ENCODE measurements at regions not wholly inside any gene's neighbourhood (a gene's known extent, or its start where the extent isn't known, plus 50 kb on each side); places are given as distances from the start of the nearest gene placed in this dataset.

DNA sequence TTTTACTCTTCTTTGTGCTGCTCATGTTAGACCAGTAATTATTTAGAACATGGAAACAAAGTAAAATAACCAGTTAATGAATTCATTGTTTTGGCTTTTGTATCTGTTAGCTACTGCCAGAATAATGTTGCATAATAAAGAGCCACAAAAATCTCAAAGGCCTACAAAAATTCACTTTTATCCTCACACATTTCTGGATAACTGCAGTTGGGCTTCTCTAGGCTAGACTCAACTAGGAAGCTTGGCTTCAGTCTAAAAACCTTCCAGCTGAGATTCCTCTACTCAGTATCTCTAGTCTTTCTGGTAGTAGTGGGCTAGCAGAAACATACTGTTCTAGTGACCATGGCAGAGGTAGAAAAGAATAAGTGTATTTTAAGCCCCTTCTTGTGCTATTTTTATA, 73.0 kb downstream of the FAT4 start:
- Histone ChIP-seq H3K27ac (no peak overlapping the region), H3K27me3 (replicated peaks) (no peaks in the 10 kb centered on the region), H3K4me3 (ENCODE audit: low read depth, low read length) (no peak overlapping the region), H3K36me3 (replicated peaks) (no peaks in the 10 kb centered on the region)
- TF ChIP-seq, protein P1, sequence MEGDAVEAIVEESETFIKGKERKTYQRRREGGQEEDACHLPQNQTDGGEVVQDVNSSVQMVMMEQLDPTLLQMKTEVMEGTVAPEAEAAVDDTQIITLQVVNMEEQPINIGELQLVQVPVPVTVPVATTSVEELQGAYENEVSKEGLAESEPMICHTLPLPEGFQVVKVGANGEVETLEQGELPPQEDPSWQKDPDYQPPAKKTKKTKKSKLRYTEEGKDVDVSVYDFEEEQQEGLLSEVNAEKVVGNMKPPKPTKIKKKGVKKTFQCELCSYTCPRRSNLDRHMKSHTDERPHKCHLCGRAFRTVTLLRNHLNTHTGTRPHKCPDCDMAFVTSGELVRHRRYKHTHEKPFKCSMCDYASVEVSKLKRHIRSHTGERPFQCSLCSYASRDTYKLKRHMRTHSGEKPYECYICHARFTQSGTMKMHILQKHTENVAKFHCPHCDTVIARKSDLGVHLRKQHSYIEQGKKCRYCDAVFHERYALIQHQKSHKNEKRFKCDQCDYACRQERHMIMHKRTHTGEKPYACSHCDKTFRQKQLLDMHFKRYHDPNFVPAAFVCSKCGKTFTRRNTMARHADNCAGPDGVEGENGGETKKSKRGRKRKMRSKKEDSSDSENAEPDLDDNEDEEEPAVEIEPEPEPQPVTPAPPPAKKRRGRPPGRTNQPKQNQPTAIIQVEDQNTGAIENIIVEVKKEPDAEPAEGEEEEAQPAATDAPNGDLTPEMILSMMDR (IDR thresholded peaks at IDR 0.05; ENCODE audit: low read depth, low read length, missing control alignments) = no peak
- no peak for DNase-seq
- in situ Hi-C loops (cut with HindIII; ENCODE audit: low pct_ligation_motif_present, low sequenced_read_pairs) = no loop called here

DNA sequence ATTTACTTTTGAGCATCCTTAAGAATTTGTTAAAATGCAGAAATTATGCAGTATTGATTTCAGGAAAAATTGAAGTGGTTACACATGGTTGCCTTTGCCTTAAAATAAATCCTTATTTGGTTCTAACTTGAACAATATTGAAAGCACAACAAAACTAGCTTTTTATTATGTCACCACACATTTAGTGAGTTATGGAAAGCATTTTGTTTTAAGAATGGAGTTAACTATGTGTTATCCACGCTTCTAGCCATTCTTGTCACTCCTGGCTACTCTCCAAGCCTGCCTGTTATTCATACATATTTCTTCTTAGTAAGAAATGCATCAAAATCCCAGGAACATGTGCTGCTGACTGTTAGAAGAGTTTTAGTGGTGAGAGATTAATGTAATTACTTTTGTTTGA, 73.9 kb downstream of the FAT4 start:
- TF ChIP-seq, protein P1 (IDR thresholded peaks at IDR 0.05; ENCODE audit: low read depth, low read length, missing control alignments) = no peak
- peak; percentile 87 for DNase-seq
- Histone ChIP-seq H3K27me3 (replicated peaks) (no peaks in the 10 kb centered on the region), H3K4me3 (ENCODE audit: low read depth, low read length) (no peak overlapping the region), H3K36me3 (replicated peaks) (no peaks in the 10 kb centered on the region), H3K27ac (peak overlapping the region; percentile 83)
- in situ Hi-C loops (cut with HindIII; ENCODE audit: low pct_ligation_motif_present, low sequenced_read_pairs) = no loop called here

DNA sequence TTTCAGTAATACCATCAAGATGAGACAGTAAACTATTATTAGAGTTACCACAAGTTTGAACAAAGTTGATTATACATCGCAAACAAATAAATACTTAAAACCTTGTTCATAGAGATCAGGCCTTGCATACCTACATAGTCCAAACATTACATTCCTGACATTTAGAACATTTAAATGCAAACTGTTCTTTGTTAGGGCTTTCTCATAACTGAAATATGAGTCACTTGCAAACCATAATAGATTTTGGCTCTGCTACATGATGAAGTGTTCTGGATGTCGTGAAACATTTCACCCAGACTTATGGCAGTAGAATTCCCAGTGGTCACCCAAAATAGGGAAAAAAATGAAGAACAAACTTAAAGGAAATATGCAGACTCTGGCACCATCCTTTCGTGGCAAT, 75.0 kb downstream of the FAT4 start:
- in situ Hi-C loops (cut with HindIII; ENCODE audit: low pct_ligation_motif_present, low sequenced_read_pairs) = no loop called here
- TF ChIP-seq, protein P1 (IDR thresholded peaks at IDR 0.05; ENCODE audit: low read depth, low read length, missing control alignments) = no peak
- no peak overlapping the region for H3K4me3 ChIP-seq (ENCODE audit: low read depth, low read length)
- peak overlapping the region; percentile 83 for H3K27ac ChIP-seq
- H3K27me3 ChIP-seq (replicated peaks) = no peaks in the 10 kb centered on the region
- DNase-seq = peak; percentile 83
- H3K36me3 ChIP-seq (replicated peaks) = no peaks in the 10 kb centered on the region

DNA sequence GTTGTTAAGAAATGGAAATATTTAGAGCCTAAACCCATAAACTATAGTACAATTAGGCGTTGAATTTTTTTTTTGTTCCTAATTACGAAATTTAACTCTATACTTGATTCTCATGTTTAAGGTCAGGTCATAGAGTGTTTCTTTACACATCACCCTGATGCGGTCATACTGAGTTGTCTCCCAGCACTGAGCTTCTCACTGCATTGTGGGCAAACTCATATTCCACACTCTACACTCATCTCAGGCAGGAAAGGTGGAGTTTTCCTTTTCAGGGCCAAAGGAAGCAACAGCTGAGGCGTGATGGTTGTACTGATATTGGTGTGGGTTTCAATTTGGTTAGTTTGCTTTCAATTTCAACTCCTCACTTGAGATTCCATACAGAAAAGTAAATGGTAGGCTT, 75.4 kb downstream of the FAT4 start:
- peak; percentile 85 for DNase-seq
- H3K36me3 ChIP-seq (replicated peaks) = no peaks in the 10 kb centered on the region
- peak overlapping the region; percentile 18 for H3K4me3 ChIP-seq (ENCODE audit: low read depth, low read length)
- H3K27me3 ChIP-seq (replicated peaks) = no peaks in the 10 kb centered on the region
- in situ Hi-C loops (cut with HindIII; ENCODE audit: low pct_ligation_motif_present, low sequenced_read_pairs) = no loop called here
- TF ChIP-seq, protein P1 (IDR thresholded peaks at IDR 0.05; ENCODE audit: low read depth, low read length, missing control alignments) = no peak
- peak overlapping the region; percentile 83 for H3K27ac ChIP-seq

DNA sequence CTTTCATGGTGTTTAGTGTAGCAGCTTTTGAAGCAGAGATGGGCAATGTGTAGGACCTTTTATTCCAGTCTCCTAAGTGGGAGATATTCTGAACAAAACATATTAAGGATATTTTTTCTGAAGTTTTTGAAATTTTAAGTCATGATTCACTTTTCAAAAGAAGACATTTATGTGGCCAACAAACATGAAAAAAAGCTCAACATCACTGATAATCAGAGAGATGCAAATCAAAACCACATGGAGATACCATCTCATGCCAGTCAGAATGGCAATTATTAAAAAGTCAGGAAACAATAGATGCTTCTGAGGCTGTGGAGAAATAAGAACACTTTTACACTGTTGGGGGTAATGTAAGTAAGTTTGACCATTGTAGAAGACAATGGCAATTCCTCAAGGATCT, 76.0 kb downstream of the FAT4 start:
- DNase-seq = no peak
- no peaks in the 10 kb centered on the region for H3K36me3 ChIP-seq (replicated peaks)
- in situ Hi-C loops (cut with HindIII; ENCODE audit: low pct_ligation_motif_present, low sequenced_read_pairs) = no loop called here
- TF ChIP-seq, protein P1 (IDR thresholded peaks at IDR 0.05; ENCODE audit: low read depth, low read length, missing control alignments) = no peak
- H3K4me3 ChIP-seq (ENCODE audit: low read depth, low read length) = no peak overlapping the region
- H3K27me3 ChIP-seq (replicated peaks) = no peaks in the 10 kb centered on the region
- H3K27ac ChIP-seq = peak overlapping the region; percentile 83

DNA sequence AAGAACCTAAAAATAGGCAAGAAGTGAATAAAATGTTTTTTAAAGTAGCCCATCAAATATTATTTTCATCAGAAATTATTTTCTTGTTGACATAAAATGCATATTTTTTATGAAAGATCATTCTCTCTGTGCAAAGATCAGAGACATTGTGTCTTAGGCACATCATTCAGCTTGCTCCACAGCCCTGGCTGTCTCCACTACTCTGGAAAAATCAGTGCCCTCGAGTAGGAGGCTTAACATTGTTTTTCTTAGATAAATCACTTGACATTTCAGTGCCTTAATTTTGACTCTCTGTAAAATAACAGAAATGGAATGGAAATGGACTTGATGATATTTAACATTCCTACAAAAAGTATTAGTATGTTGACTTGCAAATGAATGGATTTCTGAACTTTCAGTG, 77.9 kb downstream of the FAT4 start:
- TF ChIP-seq, protein P1 (IDR thresholded peaks at IDR 0.05; ENCODE audit: low read depth, low read length, missing control alignments) = no peak
- DNase-seq = no peak
- no peak overlapping the region for H3K4me3 ChIP-seq (ENCODE audit: low read depth, low read length)
- in situ Hi-C loops (cut with HindIII; ENCODE audit: low pct_ligation_motif_present, low sequenced_read_pairs) = no loop called here
- H3K27ac ChIP-seq = no peak overlapping the region
- H3K36me3 ChIP-seq (replicated peaks) = no peaks in the 10 kb centered on the region
- no peaks in the 10 kb centered on the region for H3K27me3 ChIP-seq (replicated peaks)
